HG03432 (cell line): ENCODE measurements at regions not wholly inside any gene's neighbourhood (a gene's known extent, or its start where the extent isn't known, plus 50 kb on each side); places are given as distances from the start of the nearest gene placed in this dataset.

Experiments
- ATAC-seq: cut with Tn5 transposase; IDR thresholded peaks from one replicate; pipeline ENCODE4 v1.9.1; 2021; ENCODE audit warnings: mild to moderate bottlenecking, moderate library complexity; ENCODE audit not compliant: unreplicated experiment

DNA sequence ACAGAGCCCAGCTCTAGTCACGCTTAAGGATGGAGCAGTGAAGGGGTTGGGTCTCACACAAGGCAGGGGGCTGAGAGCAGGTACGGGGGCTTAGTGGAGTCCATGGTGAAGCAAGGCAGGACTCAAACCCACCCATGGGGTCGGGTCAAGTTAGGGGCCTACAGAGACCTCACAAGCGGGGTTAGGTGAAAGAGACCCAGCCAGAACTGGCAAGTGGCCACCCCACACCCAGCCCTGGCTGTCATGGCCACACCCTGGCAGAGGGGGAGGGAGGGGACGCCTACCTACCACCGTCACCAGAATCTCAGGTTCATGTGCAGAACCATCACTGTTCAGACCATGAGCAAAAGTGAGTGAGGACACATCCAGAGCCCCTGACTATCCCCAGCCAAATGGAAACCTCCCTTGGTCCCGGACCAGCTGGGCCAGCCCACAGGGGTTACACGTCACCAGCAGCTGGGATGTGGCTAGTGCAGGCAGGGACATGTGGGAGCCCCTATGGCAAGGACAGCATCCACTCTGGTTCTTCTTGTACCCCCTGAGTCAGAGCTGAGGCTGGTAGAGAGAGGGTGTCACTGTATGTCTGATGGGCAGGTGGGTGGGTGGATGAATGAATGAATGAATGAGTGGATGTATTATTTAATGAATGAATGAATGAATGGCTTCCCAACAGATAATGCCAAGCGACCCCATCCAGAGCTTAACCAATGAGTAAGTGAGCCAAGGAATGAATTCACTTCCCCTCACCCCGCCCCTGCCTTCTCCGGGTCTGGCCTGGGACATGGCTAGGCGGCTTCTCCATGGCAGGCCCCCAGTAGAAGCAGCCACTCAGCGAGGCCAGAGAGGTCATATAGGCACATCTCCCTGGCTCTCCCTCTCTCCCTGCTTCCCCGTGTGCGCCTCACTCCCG, 681.6 kb downstream of the TBC1D22A start:
- ATAC-seq: no peak

DNA sequence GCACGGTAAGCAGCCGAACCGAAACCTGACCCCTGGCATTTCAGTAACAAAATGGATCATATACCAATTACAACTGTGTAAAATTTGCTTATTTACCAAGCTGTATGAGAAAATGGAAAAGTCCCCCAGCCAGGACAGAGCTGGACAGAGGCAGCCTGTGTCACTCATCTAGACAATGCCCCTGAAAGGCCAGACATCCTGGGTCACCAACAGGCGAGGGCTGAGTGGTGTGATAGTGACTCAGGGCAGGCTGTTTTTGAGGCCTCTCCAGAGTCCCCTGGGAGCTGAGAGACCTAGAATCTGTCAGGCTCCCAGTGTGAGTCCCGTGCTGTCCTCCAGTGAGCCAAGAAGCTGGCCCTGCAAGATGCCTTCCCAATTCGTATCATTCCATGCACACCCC, 680.4 kb downstream of the TBC1D22A start:
- no peak for ATAC-seq

DNA sequence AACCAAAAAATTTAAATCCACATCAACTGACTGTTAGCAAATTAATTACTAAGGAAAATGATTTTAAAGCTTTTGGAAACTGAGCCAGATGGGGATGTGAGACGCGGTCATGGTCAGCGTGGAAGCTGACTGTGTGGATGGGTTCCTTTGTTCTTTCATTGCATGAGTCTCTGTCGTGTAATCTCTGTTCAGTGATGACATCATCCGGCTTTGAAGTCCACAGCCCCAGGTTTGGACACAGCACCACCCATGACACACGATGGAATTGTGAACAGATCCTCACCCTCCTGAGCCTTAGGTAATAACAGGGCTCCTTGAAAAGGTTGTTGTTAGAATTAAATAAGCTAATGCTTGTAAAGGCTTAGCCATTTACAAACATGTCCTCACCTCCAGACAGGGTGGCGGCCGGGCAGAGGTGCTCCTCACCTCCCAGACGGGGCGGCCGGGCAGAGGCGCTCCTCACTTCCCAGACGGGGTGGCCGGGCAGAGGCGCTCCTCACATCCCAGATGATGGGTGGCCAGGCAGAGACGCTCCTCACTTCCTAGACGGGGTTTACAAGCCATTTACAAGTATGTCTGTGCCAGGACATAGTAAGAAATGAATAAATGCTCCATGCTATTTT, 677.3 kb downstream of the TBC1D22A start:
- ATAC-seq: no peak

DNA sequence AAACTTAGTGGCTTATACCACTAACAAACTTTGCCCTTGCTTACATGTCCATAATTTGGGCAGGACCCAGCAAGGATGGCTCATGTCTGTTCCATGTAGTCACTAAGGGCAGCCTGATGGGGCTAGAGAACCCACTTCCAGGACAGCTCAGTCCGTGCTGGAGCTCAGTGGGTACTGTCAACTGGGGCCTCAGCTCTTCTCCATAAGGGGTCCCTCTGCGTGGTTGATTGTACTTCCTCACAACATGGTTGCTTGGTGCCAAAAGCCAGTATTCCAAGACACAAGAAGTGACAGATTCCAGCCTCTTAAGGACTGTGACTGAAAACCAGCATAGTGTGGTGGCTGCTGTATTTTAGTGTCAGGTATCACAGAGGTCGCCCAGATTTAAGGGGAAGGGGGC, 675.2 kb downstream of the TBC1D22A start:
- no peak for ATAC-seq

DNA sequence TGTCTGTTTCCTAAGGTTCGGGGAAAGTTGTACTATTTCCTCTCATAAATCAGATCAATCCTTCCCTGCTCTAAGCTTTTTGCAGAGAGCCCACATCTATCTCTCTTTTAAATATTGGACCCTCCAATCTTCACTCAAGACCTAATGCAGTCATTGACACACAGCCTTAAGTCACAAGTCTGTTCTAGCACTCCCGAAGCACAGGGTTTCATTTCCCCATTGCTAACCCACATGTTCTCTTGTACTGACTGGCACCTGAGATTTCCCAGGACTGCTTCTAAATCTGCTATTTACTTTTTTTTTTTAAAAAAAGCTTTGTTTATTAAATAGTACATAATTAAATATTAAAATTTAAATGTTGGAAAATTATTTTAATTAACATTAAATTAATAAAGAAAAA, 674.7 kb downstream of the TBC1D22A start:
- no peak for ATAC-seq

DNA sequence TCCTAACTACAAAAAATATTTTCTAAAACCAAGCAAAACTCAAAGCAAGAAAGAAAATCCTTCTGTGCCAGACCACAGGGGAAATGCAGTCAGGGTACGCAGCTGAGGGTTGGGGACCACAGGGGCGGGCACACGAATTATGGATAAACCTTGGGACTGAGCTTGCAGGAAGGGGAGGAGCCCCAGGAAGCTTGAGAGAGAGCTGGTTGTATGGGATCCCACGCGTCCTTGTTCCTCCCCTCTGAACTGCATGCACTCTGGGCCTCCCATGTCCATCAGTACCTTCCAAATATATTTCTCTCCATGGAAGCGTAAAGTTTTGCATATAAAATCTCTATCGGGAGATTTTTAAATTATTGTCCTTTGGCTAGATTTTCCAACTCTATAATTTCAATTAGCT, 673.4 kb downstream of the TBC1D22A start:
- ATAC-seq: no peak

DNA sequence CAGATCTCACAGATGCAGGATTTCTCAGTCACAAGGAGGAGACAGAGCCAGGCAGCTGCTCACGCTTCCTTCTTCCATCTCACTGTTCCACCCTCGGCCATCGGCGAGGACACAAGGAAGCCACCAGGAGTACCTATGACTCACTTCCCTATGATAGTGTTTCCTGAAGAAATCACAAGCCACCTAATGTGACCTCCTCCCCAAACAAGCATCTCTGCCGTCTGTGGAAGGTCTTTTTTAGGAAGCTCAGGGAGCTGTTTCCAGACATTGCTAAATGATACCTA, 672.7 kb downstream of the TBC1D22A start:
- ATAC-seq: no peak

DNA sequence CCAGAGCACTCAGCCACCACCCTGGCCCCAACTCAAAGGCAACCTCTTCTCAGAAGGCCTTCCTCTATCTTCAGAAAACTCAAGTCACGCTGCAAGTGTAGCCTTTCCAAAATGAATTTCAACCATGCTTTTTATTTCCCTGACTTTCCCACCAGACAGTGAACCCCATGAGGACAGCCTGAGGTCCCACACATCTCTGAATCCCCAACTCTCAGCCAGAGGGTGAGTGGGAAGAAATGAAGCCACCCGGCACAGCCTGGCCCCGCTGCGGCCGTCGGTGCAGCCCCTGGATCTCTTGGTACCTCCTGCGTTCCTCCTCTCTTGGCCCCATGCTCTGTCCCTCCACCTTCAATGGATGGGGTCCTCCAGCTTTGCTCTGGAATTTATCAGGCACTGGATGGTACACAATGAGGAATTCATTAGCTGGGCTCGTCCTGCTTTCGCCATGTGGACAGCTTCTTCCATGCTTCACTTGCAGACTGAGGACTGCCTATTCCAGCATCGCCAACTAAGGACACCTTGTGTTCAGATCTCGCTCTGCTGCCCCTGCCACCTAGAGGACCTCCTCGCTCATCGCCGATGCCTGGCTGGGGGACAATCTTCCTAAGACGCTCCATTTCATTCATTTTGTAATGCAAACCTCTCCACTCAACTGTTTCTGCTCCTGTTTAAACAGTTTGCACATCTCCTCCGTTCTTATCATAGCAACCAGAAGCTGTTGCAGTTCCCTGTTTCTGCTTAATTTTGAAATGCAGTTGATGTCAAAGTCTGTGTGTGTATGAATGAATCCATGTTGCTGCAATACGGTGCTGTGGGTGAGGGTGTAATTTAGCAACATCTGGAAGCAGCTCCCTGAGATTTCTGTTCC, 672.1 kb downstream of the TBC1D22A start:
- ATAC-seq: no peak

DNA sequence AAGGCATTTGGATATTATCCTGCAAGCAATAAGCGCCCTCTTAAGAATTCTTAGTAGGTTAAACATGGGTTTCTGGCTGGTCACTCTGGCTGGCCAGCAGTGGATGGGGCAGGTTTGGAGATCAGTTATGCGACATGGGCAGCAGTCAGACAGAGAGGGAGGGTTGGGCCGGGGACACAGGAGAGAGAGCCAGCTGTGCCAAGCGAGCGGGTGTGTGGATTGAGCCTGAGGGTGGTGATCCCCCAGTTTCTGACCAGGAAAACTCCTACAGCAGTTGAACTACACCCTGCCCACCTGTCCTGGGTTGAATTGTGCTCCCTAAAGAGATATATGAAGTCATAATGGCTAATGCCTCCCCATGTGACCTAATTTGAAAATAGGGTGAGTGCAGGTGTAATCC, 671.2 kb downstream of the TBC1D22A start:
- no peak for ATAC-seq

DNA sequence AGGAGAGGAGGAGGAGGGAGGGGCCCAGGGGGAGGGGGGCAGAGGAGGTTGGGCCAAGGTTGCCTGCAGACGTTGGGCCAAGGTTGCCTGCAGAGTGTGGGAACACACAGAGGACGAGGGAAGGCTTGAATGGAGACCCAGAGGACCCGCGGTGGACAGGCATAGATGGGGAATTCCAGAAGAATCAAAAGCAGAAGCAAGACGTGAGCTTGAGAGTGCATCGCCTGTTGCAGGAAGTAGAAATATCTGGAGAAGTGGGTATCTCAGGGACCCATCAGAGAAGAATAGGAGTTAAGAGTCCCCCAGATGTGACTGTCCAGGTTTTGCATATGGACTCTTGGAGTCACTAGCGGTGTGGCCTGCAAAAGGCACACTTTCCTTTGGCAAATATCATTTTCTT, 670.2 kb downstream of the TBC1D22A start:
- no peak for ATAC-seq

DNA sequence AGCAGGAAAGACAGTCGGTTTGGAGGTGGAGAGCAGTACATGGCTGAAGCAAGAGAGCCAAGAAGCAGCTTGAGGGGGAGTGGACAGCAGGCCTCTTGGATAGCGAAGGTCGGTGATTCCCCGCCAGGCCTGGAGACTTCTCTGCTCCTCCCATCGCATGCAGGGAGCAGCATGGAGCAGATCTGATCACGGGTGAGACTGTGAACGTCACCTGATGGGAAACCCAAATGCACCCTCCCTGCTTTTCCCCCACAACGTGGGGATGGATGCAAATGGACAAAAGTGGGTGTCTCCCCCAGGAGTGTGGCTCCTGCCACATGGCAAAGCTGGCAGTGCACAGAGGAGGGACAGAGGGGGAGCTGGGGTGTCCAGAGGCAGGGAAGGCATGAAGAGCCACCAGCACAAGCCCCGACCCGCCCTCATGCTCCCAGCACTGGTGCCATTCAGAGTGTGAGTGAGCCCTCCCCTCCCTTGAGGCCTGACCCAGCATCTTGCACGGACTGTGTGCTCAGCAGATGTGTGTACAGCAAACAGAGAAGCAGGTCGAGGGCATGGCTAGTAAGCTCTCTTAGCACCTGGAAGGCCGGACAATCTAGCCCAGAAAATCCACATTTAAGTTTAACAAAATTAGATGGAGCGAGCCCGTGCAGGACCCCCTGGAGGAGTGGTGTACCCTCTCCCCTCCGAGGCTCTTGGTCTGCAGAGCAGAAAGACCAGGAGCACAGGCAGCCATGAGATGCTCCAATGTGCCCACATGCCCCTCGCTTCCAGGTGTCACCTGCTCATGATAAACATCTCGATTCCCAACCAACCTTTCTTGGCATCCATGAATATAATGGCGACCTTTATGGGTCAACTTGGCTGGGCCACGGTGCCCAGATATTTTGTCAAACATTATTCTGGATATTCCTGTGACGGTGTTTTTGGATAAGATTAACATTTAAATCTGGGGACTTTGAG, 661.7 kb downstream of the TBC1D22A start:
- ATAC-seq: no peak

DNA sequence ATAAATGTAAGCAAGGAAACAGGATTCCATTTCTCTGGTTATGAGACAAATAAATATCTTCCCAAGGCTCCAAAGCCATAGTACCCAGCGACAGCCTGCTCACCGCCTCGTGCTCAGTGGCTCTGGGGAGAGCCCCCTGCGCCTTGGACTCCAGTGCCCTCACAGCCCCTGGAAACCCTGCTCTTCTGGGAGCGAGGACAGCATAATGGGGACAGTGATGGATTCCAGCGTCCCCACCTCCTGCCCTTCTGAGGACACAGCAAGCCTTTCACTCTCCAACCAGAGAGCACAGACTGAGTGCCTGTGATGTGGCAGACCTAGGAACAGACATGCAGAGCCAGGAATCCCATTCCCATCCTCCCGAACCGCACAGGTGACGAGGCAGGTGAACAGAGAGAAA, 660.8 kb downstream of the TBC1D22A start:
- no peak for ATAC-seq

DNA sequence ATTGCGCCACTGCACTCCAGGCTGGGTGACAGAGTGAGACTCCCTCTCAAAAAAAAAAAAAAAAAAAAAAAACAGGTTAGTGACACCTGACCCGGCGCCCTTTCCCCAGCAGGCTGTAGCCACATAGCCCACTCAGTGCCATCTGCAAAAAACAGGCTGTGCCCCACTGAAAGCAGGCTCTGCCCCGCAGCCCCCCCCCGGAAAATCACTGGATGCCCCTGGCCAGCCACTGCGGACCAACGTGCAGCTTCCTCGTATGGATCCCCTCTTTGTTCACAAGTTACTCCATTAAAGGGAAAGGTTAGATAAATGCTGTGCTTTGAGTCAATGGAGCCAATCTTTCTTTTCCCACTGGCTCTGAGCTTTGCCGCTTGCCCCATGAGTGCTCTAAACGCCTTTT, 660.3 kb downstream of the TBC1D22A start:
- ATAC-seq: no peak

DNA sequence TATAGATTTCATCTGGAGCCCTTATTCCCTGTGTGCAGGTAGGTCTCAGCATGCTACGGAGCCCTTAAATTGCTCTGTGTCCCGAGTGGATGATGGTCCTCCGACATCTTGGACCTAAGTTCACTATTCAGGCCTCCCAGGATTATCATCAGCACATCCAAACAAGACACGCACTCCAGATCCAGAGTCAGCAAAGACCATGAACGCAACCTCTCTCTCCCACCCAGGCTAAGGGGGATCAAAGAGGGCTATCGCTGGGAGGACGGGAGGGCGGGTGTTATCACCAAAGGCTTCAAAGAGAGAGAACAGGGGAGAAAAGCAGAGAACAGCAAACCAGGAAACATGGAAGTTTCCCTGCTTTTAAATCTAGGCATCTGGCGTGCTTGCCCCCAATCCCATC, 659.4 kb downstream of the TBC1D22A start:
- ATAC-seq: no peak

DNA sequence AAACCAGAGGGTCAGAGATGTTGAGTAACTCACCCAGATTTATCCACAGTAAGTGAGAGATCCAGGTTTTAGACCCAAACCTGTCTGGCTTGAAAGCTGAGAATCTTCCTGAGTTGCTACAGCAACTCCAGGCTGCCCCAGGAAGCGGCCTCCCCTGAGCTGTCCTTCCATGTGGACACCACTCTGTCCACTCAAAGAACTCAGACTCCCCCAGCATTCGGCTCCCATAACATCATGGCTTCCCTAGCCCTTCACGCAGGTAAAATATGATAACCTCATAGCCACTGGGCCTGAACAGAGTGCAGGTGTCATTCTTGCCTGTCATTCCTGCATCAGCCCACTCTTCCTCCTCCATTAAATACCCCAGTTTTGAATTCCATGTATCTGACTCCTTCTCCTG, 657.8 kb downstream of the TBC1D22A start:
- no peak for ATAC-seq

DNA sequence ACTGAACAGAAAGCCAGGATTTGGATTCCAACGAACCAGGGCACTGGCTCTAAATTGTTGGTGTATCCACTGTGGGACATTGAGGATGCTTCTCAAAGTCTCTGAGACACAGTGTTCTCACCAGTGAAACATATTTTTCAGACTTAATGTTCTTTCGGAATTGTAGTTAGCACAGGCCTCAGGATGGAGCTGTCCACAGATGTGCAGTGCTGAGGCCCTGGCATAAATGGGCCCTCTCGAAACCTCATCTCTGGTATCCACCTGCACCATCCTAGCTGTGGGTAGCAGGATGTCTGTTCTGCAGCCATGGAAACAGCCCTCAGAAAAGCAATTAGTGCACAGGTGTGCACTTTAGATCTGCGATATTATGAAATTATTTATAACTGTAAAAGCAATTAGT, 656.8 kb downstream of the TBC1D22A start:
- no peak for ATAC-seq

DNA sequence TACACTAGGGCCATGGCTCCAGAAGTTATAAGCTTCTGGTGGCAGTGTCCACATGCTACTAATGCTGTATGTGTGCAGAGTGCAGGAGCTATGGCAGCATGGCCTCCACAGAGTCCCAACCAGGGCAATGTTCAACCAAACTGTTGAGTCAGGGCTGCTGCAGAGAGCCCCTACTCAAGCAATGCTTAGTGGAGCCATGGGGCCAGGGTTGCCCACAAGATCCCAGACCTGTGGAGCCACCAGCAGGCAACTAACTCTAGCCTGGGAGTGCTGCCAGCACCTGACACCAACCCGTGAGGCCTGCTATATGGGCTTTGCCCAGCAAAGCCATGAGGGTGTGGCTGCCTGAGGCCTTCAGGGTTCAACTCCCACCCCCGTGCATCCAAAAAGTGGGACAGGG, 655.2 kb downstream of the TBC1D22A start:
- no peak for ATAC-seq

DNA sequence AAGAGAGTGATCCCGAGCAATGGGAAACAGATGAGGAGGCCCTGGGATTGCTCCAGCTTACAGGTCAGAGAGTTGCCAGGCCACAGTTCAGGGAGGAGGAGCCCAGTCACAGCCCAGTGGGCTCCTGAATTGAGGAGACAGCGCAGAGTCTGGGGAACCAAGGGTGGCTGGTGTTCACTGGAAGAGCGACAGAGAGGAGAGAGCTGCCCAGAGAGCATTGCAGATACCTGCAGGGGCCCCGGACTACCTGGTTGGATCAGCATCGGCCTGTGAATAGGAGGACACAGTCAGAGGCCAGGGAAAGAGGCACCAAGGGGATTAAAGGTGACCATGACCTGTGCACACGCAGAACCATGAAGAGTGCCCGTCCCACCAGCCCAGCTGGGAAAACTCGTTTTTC, 648.6 kb downstream of the TBC1D22A start:
- no peak for ATAC-seq

DNA sequence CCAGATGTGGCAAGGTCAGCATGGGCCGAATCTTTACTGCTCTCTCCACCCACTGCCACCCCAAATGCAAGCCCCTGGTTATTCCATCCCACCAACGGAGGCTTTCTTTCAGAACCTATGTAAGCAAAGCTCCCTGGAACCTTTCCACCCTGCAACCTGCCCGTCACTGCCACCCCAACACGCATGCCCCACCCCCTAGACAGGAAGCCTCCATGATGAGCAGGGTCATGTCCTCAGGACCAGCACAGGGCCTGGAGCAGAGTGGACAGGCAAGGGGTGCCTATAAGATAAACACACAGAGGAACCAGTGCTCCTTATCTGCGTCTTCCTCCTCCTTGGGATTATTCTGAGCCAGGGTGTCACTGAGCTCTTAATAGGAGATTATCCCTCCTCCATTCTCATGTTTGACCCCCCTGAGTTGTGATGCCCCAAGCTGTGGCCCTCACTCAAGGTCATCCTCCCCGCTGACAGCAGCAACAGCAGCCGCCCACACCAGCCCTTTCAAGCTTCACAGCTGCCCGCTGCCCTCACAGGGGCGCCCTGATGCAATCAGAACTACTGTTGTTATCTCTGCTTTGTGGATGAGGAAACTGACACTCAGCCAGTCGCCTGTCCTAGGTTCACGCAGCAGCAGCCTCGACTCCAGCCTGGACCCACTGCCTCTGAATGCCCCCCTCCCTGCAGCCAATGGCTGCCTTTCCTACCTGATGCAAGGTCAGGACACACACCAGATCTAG, 647.3 kb downstream of the TBC1D22A start:
- ATAC-seq: no peak

DNA sequence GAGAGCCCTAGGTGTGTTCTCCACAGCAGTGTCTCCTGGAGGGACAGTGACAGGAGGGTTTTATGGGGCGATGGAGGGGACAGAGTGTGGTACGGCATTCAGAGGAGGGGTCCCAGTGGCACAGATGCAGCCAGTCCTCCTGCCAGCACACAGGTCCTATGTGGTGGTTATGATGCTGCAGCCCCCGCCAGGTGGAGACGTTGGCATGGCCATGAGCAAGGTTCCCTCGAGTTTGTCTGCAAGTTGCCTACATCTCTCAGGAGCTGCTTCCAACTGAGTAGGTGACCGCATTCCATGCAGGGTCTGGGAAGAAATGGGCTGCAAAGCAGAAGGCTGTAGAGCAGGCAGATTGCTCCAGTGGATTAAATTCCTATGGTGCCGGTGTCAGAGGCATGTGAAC, 646.0 kb downstream of the TBC1D22A start:
- ATAC-seq: no peak
